ENCODE measurements at regions not wholly inside any gene's neighbourhood (a gene's known extent, or its start where the extent isn't known, plus 50 kb on each side); places are given as distances from the start of the nearest gene placed in this dataset.

GRCh38 chr3:106611116-106611515 is 742.3 kb upstream of the CBLB start:
- DNase-seq (ENCODE audit: low spot score): no peak

GRCh38 chr3:106611841-106612240 is 743.0 kb upstream of the CBLB start:
- DNase-seq (ENCODE audit: low spot score): no peak

- DNase-seq (ENCODE audit: low spot score): no peak
Observed at GRCh38 chr3:106616556-106616955, 747.7 kb upstream of the CBLB start.

- DNase-seq (ENCODE audit: low spot score): no peak
Observed at GRCh38 chr3:106617276-106617675, 748.5 kb upstream of the CBLB start.

- no peak for DNase-seq (ENCODE audit: low spot score)
Observed at GRCh38 chr3:106620646-106621045, 751.8 kb upstream of the CBLB start.

- no peak for DNase-seq (ENCODE audit: low spot score)
Observed at GRCh38 chr3:106624154-106624553, 753.1 kb upstream of the CCDC54 start.

- no peak for DNase-seq (ENCODE audit: low spot score)
Observed at GRCh38 chr3:106628407-106628806, 748.8 kb upstream of the CCDC54 start.

GRCh38 chr3:106629215-106629832 is 747.9 kb upstream of the CCDC54 start:
- no peak for DNase-seq (ENCODE audit: low spot score)

- DNase-seq (ENCODE audit: low spot score): no peak
Observed at GRCh38 chr3:106631373-106632108, 745.7 kb upstream of the CCDC54 start.

GRCh38 chr3:106635271-106635670 is 742.0 kb upstream of the CCDC54 start:
- no peak for DNase-seq (ENCODE audit: low spot score)

GRCh38 chr3:106635826-106636225 is 741.4 kb upstream of the CCDC54 start:
- no peak for DNase-seq (ENCODE audit: low spot score)

GRCh38 chr3:106640353-106640752 is 736.9 kb upstream of the CCDC54 start:
- DNase-seq (ENCODE audit: low spot score): no peak

GRCh38 chr3:106642161-106642560 is 735.1 kb upstream of the CCDC54 start:
- no peak for DNase-seq (ENCODE audit: low spot score)

- DNase-seq (ENCODE audit: low spot score): no peak
Observed at GRCh38 chr3:106643684-106644161, 733.5 kb upstream of the CCDC54 start.

GRCh38 chr3:106673926-106674569 is 703.2 kb upstream of the CCDC54 start:
- DNase-seq (ENCODE audit: low spot score): no peak

- DNase-seq (ENCODE audit: low spot score): no peak
Observed at GRCh38 chr3:106675451-106675850, 701.8 kb upstream of the CCDC54 start.

- DNase-seq (ENCODE audit: low spot score): no peak
Observed at GRCh38 chr3:106678657-106679390, 698.4 kb upstream of the CCDC54 start.

- DNase-seq (ENCODE audit: low spot score): no peak
Observed at GRCh38 chr3:106683953-106684620, 693.2 kb upstream of the CCDC54 start.

- no peak for DNase-seq (ENCODE audit: low spot score)
Observed at GRCh38 chr3:106685745-106686144, 691.5 kb upstream of the CCDC54 start.

- DNase-seq (ENCODE audit: low spot score): no peak
Observed at GRCh38 chr3:106687905-106688304, 689.3 kb upstream of the CCDC54 start.

GRCh38 chr3:106688464-106688863 is 688.8 kb upstream of the CCDC54 start:
- no peak for DNase-seq (ENCODE audit: low spot score)

- DNase-seq (ENCODE audit: low spot score): no peak
Observed at GRCh38 chr3:106691476-106691875, 685.8 kb upstream of the CCDC54 start.
